Vagina (tissue), 2 donors: ENCODE measurements at regions not wholly inside any gene's neighbourhood (a gene's known extent, or its start where the extent isn't known, plus 50 kb on each side); places are given as distances from the start of the nearest gene placed in this dataset.

Source experiments
- POLR2A ChIP-seq, 2 donors: fragments of 450-650 bp; IDR thresholded peaks; one replicate each; pipeline ENCODE4 v1.6.1; 2017; ENCODE audit warnings: antibody characterized with exemption in 2 of 2, mild to moderate bottlenecking in 2 of 2, moderate library complexity in 2 of 2
- POLR2AphosphoS5 ChIP-seq, 2 donors: sonication (generic); formaldehyde crosslinking; IDR thresholded peaks; one replicate each; pipeline ENCODE4 v1.9.0; 2017; ENCODE audit warnings: antibody characterized with exemption in 2 of 2, mild to moderate bottlenecking in 2 of 2, low read depth in 1 of 2; ENCODE audit not compliant: insufficient read depth in 1 of 2
- TF ChIP-seq, protein P1 (sequence below), 3 experiments: fragments of 450-650 bp in 2 of 3; fragments of 200-600 bp in 1 of 3; sonication (generic) in 1 of 3; IDR thresholded peaks; one replicate each; pipeline ENCODE4 v1.5.1; 2017 to 2019; ENCODE audit warnings: antibody characterized with exemption in 3 of 3, mild to moderate bottlenecking in 2 of 3, moderate library complexity in 2 of 3

DNA sequence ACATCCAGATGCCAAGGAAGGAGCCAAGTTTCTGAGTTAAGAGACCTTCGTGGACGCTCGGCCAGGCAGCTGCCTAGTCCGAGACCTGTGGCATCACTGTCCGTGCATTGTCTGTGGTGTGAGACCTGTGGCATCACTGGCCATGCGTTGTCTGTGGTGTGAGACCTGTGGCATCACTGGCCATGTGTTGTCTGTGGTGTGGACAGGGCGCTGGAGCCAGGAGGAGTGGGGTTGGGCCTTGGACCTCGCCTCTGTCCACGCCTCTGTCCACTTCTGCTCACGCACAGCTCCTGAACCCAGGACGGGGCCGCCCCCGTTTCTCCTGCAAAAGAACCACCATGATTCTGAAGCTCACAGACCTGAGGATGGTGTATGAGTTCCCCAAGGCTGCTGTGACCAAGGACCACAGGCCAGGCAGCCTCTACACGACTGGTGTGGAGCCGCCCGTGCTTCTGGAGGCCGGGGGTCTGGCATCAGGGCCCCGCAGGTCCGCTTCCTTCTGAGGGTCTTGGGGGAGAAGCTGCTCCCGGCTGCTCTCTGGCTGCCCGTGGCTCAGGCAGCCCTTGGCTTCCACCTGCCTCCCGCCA lies 1218.3 kb downstream of the BRD1 start:
- TF ChIP-seq, protein P1, sequence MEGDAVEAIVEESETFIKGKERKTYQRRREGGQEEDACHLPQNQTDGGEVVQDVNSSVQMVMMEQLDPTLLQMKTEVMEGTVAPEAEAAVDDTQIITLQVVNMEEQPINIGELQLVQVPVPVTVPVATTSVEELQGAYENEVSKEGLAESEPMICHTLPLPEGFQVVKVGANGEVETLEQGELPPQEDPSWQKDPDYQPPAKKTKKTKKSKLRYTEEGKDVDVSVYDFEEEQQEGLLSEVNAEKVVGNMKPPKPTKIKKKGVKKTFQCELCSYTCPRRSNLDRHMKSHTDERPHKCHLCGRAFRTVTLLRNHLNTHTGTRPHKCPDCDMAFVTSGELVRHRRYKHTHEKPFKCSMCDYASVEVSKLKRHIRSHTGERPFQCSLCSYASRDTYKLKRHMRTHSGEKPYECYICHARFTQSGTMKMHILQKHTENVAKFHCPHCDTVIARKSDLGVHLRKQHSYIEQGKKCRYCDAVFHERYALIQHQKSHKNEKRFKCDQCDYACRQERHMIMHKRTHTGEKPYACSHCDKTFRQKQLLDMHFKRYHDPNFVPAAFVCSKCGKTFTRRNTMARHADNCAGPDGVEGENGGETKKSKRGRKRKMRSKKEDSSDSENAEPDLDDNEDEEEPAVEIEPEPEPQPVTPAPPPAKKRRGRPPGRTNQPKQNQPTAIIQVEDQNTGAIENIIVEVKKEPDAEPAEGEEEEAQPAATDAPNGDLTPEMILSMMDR (IDR thresholded peaks at IDR 0.05), result no peak
- TF ChIP-seq POLR2AphosphoS5 (IDR thresholded peaks at IDR 0.05; ENCODE audit: insufficient read depth in 1 of 2, low read depth in 1 of 2), result no peak
- TF ChIP-seq POLR2A (IDR thresholded peaks at IDR 0.05), result no peak
